ENCODE measurements at regions not wholly inside any gene's neighbourhood (a gene's known extent, or its start where the extent isn't known, plus 50 kb on each side); places are given as distances from the start of the nearest gene placed in this dataset.

- Histone ChIP-seq H3K9me3 (no peaks in the 10 kb centered on the region), H3K27ac (no peak overlapping the region), H3K4me3 (no peak overlapping the region), H3K27me3 (no peaks in the 10 kb centered on the region), H3K4me1 (no peaks in the 10 kb centered on the region), H3K36me3 (no peaks in the 10 kb centered on the region)
- no peak for TF ChIP-seq CTCF (IDR thresholded peaks at IDR 0.05)
- TF ChIP-seq POLR2AphosphoS5 (IDR thresholded peaks at IDR 0.05) = no peak
- TF ChIP-seq POLR2A (IDR thresholded peaks at IDR 0.05) = no peak
- TF ChIP-seq EP300 (IDR thresholded peaks at IDR 0.05) = no peak
- DNase-seq = no peak
- intact Hi-C loops (cut with DNase I; ENCODE audit: low total_unique reads) = no loop called here
- WGBS, 5 donors = 85 to 97% (median 86%) methylated on average over 4 of the region's 4 CpGs
Observed at GRCh38 chr6:4270001-4270400, 134.6 kb upstream of the ECI2 start.

- no peaks in the 10 kb centered on the region for H3K36me3 ChIP-seq
- no peaks in the 10 kb centered on the region for H3K4me1 ChIP-seq
- 73 to 93% (median 82%) methylated on average over 2 of the region's 2 CpGs for WGBS, 5 donors
- TF ChIP-seq EP300 (IDR thresholded peaks at IDR 0.05) (no peak), POLR2AphosphoS5 (IDR thresholded peaks at IDR 0.05) (no peak)
- no peaks in the 10 kb centered on the region for H3K9me3 ChIP-seq
- H3K4me3 ChIP-seq = no peak overlapping the region
- H3K27me3 ChIP-seq = no peaks in the 10 kb centered on the region
- intact Hi-C loops (cut with DNase I; ENCODE audit: low total_unique reads) = no loop called here
- DNase-seq = no peak
- no peak overlapping the region for H3K27ac ChIP-seq
Observed at GRCh38 chr6:4268171-4268570, 132.8 kb upstream of the ECI2 start.

GRCh38 chr6:4265740-4266139 is 130.4 kb upstream of the ECI2 start:
- 83 to 90% (median 87%) methylated on average over 7 of the region's 7 CpGs for WGBS, 5 donors

GRCh38 chr6:4264601-4265000 is 129.2 kb upstream of the ECI2 start:
- 63 to 97% (median 87%) methylated on average over 1 of the region's 1 CpG for WGBS, 5 donors
- no peak overlapping the region for H3K27ac ChIP-seq
- TF ChIP-seq EP300 (IDR thresholded peaks at IDR 0.05) = no peak
- TF ChIP-seq POLR2A (IDR thresholded peaks at IDR 0.05) = no peak
- TF ChIP-seq CTCF (IDR thresholded peaks at IDR 0.05) = no peak
- TF ChIP-seq POLR2AphosphoS5 (IDR thresholded peaks at IDR 0.05) = no peak
- no peaks in the 10 kb centered on the region for H3K27me3 ChIP-seq
- no peaks in the 10 kb centered on the region for H3K4me1 ChIP-seq
- no peaks in the 10 kb centered on the region for H3K36me3 ChIP-seq
- intact Hi-C loops (cut with DNase I; ENCODE audit: low total_unique reads) = no loop called here
- no peak for DNase-seq
- no peaks in the 10 kb centered on the region for H3K9me3 ChIP-seq
- no peak overlapping the region for H3K4me3 ChIP-seq

More at GRCh38 chr6:4265740-4266139, 130.4 kb upstream of the ECI2 start:
- Histone ChIP-seq H3K9me3 (no peaks in the 10 kb centered on the region), H3K27me3 (no peaks in the 10 kb centered on the region), H3K27ac (no peak overlapping the region), H3K4me3 (no peak overlapping the region), H3K4me1 (no peaks in the 10 kb centered on the region), H3K36me3 (no peaks in the 10 kb centered on the region)
- intact Hi-C loops (cut with DNase I; ENCODE audit: low total_unique reads) = no loop called here
- TF ChIP-seq EP300 (IDR thresholded peaks at IDR 0.05) = no peak
- TF ChIP-seq POLR2AphosphoS5 (IDR thresholded peaks at IDR 0.05) = no peak
- no peak for TF ChIP-seq POLR2A (IDR thresholded peaks at IDR 0.05)
- TF ChIP-seq CTCF (IDR thresholded peaks at IDR 0.05) = no peak
- DNase-seq = no peak

- no peak for TF ChIP-seq POLR2A (IDR thresholded peaks at IDR 0.05)
- TF ChIP-seq EP300 (IDR thresholded peaks at IDR 0.05) = no peak
- DNase-seq = no peak
- no peaks in the 10 kb centered on the region for H3K4me1 ChIP-seq
- no peak overlapping the region for H3K4me3 ChIP-seq
- 60 to 86% (median 81%) methylated on average over 3 of the region's 3 CpGs for WGBS, 5 donors
- intact Hi-C loops (cut with DNase I; ENCODE audit: low total_unique reads) = no loop called here
- H3K27me3 ChIP-seq = no peaks in the 10 kb centered on the region
- H3K27ac ChIP-seq = no peak overlapping the region
- no peaks in the 10 kb centered on the region for H3K36me3 ChIP-seq
- H3K9me3 ChIP-seq = no peaks in the 10 kb centered on the region
Observed at GRCh38 chr6:4264081-4264480, 128.7 kb upstream of the ECI2 start.

All from stomach (tissue), 8 donors.